Right lobe of liver (tissue), 4 donors: ENCODE measurements at regions not wholly inside any gene's neighbourhood (a gene's known extent, or its start where the extent isn't known, plus 50 kb on each side); places are given as distances from the start of the nearest gene placed in this dataset.

Source experiments
- CTCF ChIP-seq, 4 donors: fragments of 200-600 bp in 3 of 4; fragments of 450-650 bp in 1 of 4; IDR thresholded peaks; one replicate each; pipeline versions ENCODE4 v1.5.1 to v1.8.0; 2016 to 2022; ENCODE audit warnings: antibody characterized with exemption in 4 of 4, mild to moderate bottlenecking in 2 of 4
- POLR2A ChIP-seq: fragments of 450-650 bp; IDR thresholded peaks from one replicate; pipeline ENCODE4 v1.6.1; 2017; ENCODE audit warnings: antibody characterized with exemption, mild to moderate bottlenecking
- donor health status: DM: no; HTN: no; CAD: no.
- donor health status: DM: no; HTN: no; CAD: no.
- donor health status: DM: no; HTN: yes; CAD: no.

- TF ChIP-seq CTCF (IDR thresholded peaks at IDR 0.05): no peak
- TF ChIP-seq POLR2A: no peak
Measured at GRCh38 chr13:30108913-30109237, 198.5 kb downstream of the KATNAL1 start.
